ENCODE measurements at regions not wholly inside any gene's neighbourhood (a gene's known extent, or its start where the extent isn't known, plus 50 kb on each side); places are given as distances from the start of the nearest gene placed in this dataset.
"Not testable (repeated sequence)": the region's sequence is repeated elsewhere in the genome, so short reads cannot be mapped to it uniquely, and the experiment has no call there.

DNA sequence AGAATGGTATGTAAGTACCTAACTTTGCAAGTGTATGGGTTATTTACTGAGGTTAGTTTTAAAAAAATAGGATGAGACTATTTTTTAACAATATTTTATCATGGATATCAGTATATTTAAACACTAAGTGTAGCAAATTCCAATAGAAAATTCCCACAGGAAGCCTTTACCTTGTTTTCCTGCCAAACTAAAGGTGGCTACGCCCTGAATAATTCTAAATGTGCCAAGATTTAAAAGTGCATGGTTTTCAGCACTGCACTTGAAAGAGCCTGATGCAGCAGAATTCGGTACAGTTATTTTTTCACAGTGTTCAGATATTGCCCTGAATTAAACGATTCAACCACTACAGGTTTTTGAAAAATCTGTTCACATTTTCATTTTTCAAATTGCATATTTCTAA is 1622.8 kb upstream of the B3GALT2 start:
- ATAC-seq (peak; percentile 33 to 60), DNase-seq (no peak)
- intact Hi-C loops (cut with DNase I), result no loop called here
- Histone ChIP-seq H3K4me3 (ENCODE audit: low read length) (no peak overlapping the region), H3K4me1 (ENCODE audit: control insufficient read depth, insufficient read depth, low read length) (no peaks in the 10 kb centered on the region), H3K27me3 (ENCODE audit: control insufficient read depth, insufficient read depth) (no peaks in the 10 kb centered on the region), H3K9me3 (ENCODE audit: control insufficient read depth, low read length) (no peaks in the 10 kb centered on the region), H3K27ac (ENCODE audit: low read length) (no peak overlapping the region)
- WGBS, result 40% methylated on average over 3 of the region's 3 CpGs

DNA sequence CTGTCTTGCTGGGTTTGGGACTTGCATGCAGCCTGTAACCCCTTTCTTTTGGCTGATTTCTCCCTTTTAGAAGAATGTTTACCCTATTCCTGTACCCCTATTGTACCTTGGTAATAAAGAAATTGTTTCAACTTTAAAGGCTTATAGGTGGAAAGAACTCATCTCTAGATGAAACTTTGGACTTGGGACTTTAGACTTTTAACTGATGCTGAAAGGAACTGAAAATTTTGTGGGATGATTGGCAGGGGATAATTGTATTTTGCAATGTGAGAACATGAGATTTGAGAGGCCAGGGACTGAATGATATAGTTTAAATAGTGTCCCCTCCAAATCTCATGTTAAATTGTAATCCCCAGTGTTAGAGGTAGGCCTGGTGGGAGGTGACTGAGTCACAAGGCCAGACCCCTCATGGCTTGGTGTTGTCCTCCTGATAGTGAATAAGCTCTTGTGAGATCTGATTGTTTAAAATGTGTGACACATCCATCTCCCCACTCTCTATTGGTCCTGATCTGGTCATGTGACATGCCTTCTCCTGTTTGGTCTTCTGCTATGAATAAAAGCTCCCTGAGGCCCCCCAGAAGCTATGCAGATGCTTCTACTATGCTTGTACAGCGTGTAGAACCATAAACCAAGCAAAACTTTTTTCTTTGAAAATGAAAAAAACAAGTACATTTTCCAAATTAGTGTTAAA is 1621.3 kb upstream of the B3GALT2 start:
- H3K4me3 ChIP-seq (ENCODE audit: low read length), result no peak overlapping the region
- no peak overlapping the region for H3K27ac ChIP-seq (ENCODE audit: low read length)
- H3K9me3 ChIP-seq (ENCODE audit: control insufficient read depth, low read length), result no peaks in the 10 kb centered on the region
- no peak for ATAC-seq
- intact Hi-C loops (cut with DNase I), result no loop called here
- DNase-seq, result no peak
- H3K4me1 ChIP-seq (ENCODE audit: control insufficient read depth, insufficient read depth, low read length), result no peaks in the 10 kb centered on the region
- H3K27me3 ChIP-seq (ENCODE audit: control insufficient read depth, insufficient read depth), result no peaks in the 10 kb centered on the region
- 72% methylated on average over 1 of the region's 1 CpG for WGBS

DNA sequence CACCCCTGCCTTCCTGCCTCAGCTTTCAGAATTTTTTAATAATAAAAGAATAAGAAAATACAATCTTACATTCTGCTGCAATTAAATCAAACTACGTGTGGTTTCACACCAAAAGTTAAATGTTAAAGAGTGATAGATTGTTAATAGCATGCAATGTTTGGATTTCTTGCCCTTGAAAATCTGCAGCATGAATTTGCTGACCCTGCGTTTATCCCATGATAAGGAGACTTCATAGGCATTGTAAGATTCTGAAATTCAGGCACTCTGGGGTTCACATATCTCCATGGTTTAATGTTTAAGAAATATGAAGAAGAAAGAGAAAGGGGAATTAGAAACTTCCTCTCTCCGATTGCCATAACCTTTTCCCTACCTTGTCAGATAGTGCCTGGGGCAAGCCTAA is 1616.2 kb upstream of the B3GALT2 start:
- no peaks in the 10 kb centered on the region for H3K27me3 ChIP-seq (ENCODE audit: control insufficient read depth, insufficient read depth)
- ATAC-seq (no peak), DNase-seq (no peak)
- intact Hi-C loops (cut with DNase I), result no loop called here
- H3K27ac ChIP-seq (ENCODE audit: low read length), result no peak overlapping the region
- H3K9me3 ChIP-seq (ENCODE audit: control insufficient read depth, low read length), result no peaks in the 10 kb centered on the region
- 51% methylated on average over 3 of the region's 3 CpGs for WGBS
- no peak overlapping the region for H3K4me3 ChIP-seq (ENCODE audit: low read length)
- no peaks in the 10 kb centered on the region for H3K4me1 ChIP-seq (ENCODE audit: control insufficient read depth, insufficient read depth, low read length)

DNA sequence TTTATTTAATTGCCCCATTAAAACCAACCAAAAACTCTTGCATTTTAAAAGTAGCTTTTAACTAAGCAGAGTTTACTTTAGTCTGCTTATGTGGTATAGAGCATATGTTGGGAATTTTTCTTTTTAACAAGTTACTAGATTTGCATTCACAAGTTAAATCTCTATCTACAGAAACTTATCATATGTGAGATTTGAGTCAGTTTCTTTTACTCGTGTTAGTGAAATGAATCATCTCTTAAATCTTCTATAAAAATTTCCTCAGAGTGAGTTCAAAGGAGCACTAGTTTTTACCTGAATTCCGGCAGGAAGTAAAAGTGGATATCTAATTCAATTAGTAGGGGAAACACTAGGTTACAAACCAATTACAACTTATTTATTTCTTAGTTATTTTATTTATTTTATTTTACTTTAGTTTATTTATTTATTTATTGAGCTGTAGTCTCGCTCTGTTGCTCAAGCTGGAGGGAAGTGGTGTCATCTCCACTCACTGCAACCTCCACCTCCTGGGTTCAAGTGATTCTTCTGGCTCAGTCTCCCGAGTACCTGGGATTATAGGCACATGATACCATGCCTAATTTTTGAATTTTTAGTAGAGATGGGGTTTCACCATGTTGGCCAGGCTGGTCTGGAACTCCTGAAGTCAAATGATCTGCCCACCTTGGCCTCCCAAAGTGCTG is 1609.6 kb upstream of the B3GALT2 start:
- no peak overlapping the region for H3K4me3 ChIP-seq (ENCODE audit: low read length)
- H3K9me3 ChIP-seq (ENCODE audit: control insufficient read depth, low read length), result no peaks in the 10 kb centered on the region
- H3K27ac ChIP-seq (ENCODE audit: low read length), result no peak overlapping the region
- WGBS, result 70% methylated on average over 4 of the region's 4 CpGs
- no peaks in the 10 kb centered on the region for H3K27me3 ChIP-seq (ENCODE audit: control insufficient read depth, insufficient read depth)
- no peak for DNase-seq
- H3K4me1 ChIP-seq (ENCODE audit: control insufficient read depth, insufficient read depth, low read length), result no peaks in the 10 kb centered on the region
- no peak for ATAC-seq
- intact Hi-C loops (cut with DNase I), result no loop called here

DNA sequence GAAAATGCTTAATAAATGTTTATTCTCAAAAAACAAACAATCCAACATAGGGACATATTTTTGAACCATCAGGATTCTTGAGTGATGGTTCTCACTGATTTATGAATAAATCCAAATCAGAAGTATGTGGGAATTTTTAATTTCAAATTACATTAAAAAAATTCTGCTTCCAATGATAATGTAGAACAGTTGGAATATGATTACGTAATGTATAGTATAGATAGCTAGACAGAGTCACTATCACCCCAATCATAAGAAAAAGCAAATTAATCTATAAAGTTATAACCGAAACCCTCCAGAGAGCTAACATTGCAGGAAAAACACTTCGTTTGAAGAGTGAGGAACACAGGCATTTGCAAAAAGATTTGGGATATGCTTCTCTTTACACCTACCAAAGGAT is 1600.6 kb upstream of the B3GALT2 start:
- WGBS, result 77% methylated on average over 3 of the region's 3 CpGs
- no peaks in the 10 kb centered on the region for H3K27me3 ChIP-seq (ENCODE audit: control insufficient read depth, insufficient read depth)
- DNase-seq (no peak), ATAC-seq (no peak)
- intact Hi-C loops (cut with DNase I), result no loop called here
- no peak overlapping the region for H3K27ac ChIP-seq (ENCODE audit: low read length)
- no peaks in the 10 kb centered on the region for H3K4me1 ChIP-seq (ENCODE audit: control insufficient read depth, insufficient read depth, low read length)
- no peak overlapping the region for H3K4me3 ChIP-seq (ENCODE audit: low read length)
- no peaks in the 10 kb centered on the region for H3K9me3 ChIP-seq (ENCODE audit: control insufficient read depth, low read length)

DNA sequence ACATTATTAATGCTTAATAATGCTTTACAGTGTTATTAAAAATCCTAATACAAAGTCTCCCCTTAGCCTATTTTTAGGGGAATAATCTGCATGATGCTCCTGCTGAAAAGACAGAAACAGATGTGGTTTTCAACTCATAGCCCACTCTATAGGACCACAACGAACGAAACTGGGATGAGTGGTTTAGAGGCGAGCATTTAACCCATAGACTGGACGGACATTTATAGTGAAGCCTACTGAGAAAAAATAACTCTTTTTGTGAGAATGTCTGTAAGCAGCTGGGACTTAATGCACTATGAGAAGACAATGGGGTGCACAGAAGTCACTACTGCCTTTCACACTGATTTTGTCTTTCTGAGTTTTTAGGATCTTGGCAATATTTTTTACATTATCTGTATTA is 1599.6 kb upstream of the B3GALT2 start:
- 84% methylated on average over 4 of the region's 4 CpGs for WGBS
- Histone ChIP-seq H3K9me3 (ENCODE audit: control insufficient read depth, low read length) (no peaks in the 10 kb centered on the region), H3K4me1 (ENCODE audit: control insufficient read depth, insufficient read depth, low read length) (no peaks in the 10 kb centered on the region), H3K27ac (ENCODE audit: low read length) (no peak overlapping the region), H3K27me3 (ENCODE audit: control insufficient read depth, insufficient read depth) (no peaks in the 10 kb centered on the region), H3K4me3 (ENCODE audit: low read length) (no peak overlapping the region)
- no peak for ATAC-seq
- no peak for DNase-seq
- intact Hi-C loops (cut with DNase I), result no loop called here

GRCh38 chr1:194776657-194777056 is 1590.2 kb upstream of the B3GALT2 start:
- intact Hi-C loops (cut with DNase I), result no loop called here
- no peak overlapping the region for H3K4me3 ChIP-seq (ENCODE audit: low read length)
- WGBS, result 74% methylated on average over 3 of the region's 3 CpGs

DNA sequence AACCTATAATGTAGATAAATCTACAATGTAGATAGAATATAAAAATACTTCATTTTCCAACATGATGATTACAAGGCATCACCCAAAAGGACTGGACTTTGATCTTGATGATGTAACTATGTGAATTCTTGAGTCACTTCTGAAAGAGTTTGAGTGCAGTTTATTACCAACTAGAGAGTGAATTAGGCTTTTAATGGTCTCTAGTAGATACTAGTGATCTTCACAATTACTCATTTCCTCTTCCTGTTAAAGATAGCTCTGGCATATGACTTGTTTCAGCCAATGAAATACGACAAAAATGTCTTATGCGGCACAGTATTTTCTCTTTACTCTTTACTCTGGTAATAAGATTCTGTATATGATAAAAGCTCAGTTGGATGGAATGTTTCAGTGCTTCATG is 1588.1 kb upstream of the B3GALT2 start:
- no peak overlapping the region for H3K4me3 ChIP-seq (ENCODE audit: low read length)
- no peak overlapping the region for H3K27ac ChIP-seq (ENCODE audit: low read length)
- H3K9me3 ChIP-seq (ENCODE audit: control insufficient read depth, low read length), result no peaks in the 10 kb centered on the region
- H3K4me1 ChIP-seq (ENCODE audit: control insufficient read depth, insufficient read depth, low read length), result no peaks in the 10 kb centered on the region
- intact Hi-C loops (cut with DNase I), result no loop called here
- H3K27me3 ChIP-seq (ENCODE audit: control insufficient read depth, insufficient read depth), result no peaks in the 10 kb centered on the region
- DNase-seq (no peak), ATAC-seq (no peak)
- 92% methylated on average over 2 of the region's 2 CpGs for WGBS

More at GRCh38 chr1:194776657-194777056, 1590.2 kb upstream of the B3GALT2 start:
- no peaks in the 10 kb centered on the region for H3K9me3 ChIP-seq (ENCODE audit: control insufficient read depth, low read length)
- ATAC-seq (no peak), DNase-seq (no peak)
- no peaks in the 10 kb centered on the region for H3K27me3 ChIP-seq (ENCODE audit: control insufficient read depth, insufficient read depth)
- H3K27ac ChIP-seq (ENCODE audit: low read length), result no peak overlapping the region
- no peaks in the 10 kb centered on the region for H3K4me1 ChIP-seq (ENCODE audit: control insufficient read depth, insufficient read depth, low read length)

DNA sequence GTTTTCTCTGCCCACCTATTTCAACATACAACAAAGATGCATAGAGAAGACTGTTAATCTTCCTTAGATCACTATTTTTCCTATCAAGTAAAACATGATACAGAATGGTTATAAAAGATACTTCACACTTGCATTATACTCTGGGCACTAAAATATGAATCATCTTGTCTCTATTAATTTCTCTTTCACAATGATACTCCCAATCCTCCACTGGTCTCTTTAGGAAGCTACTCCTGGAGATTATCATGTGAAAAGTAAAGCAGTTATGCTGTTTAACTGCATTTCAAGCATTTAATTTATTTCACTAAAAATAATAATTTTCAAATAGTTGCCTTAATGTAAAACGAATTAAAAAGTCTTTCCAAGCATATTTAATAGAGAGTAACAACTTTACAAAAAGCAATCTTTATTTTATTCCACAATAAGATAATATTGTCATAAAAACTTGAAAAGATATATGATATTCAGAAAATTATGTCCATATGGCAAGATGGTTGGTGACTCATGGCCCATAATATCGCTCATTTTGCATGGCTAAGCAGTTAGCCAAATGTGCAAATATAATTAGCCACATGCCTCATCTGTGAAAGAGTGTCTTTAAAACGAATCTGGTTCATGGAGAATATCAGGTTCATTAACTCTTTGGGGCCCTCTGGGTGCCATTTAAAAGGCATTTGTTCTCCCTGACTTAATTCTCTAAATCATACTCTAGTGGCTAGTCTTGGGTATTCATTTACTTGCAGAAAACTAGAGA is 1569.0 kb upstream of the B3GALT2 start:
- ATAC-seq (no peak), DNase-seq (no peak)
- intact Hi-C loops (cut with DNase I), result no loop called here
- H3K27me3 ChIP-seq (ENCODE audit: control insufficient read depth, insufficient read depth), result no peaks in the 10 kb centered on the region
- H3K4me1 ChIP-seq (ENCODE audit: control insufficient read depth, insufficient read depth, low read length), result no peaks in the 10 kb centered on the region
- H3K27ac ChIP-seq (ENCODE audit: low read length), result no peak overlapping the region
- no peaks in the 10 kb centered on the region for H3K9me3 ChIP-seq (ENCODE audit: control insufficient read depth, low read length)
- H3K4me3 ChIP-seq (ENCODE audit: low read length), result no peak overlapping the region
- 49% methylated on average over 3 of the region's 3 CpGs for WGBS

DNA sequence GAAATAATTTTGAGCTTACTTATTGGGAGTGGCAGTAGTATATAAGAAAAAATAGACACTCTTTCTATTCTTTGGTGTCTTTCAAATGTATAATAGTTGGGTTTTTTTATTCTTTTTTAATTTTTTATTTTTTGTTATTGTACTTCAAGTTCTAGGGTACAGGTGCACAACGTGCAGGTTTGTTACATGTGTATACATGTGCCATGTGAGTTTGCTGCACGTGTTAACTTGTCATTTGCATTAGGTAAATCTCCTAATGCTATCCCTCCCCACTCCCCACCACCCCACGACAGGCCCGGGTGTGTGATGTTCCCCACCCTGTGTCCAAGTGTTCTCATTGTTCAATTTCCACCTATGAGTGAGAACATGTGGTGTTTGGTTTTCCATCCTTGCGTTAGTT is 1552.4 kb upstream of the B3GALT2 start:
- intact Hi-C loops (cut with DNase I); ATAC-seq; H3K4me3 ChIP-seq (ENCODE audit: low read length); H3K4me1 ChIP-seq (ENCODE audit: control insufficient read depth, insufficient read depth, low read length); H3K9me3 ChIP-seq (ENCODE audit: control insufficient read depth, low read length); H3K27me3 ChIP-seq (ENCODE audit: control insufficient read depth, insufficient read depth); DNase-seq; H3K27ac ChIP-seq (ENCODE audit: low read length): not testable (repeated sequence)
- WGBS, result 81% methylated on average over 5 of the region's 5 CpGs

- DNase-seq (no peak), ATAC-seq (no peak)
- Histone ChIP-seq H3K27ac (ENCODE audit: low read length) (no peak overlapping the region), H3K4me3 (ENCODE audit: low read length) (no peak overlapping the region), H3K4me1 (ENCODE audit: control insufficient read depth, insufficient read depth, low read length) (no peaks in the 10 kb centered on the region), H3K27me3 (ENCODE audit: control insufficient read depth, insufficient read depth) (no peaks in the 10 kb centered on the region), H3K9me3 (ENCODE audit: control insufficient read depth, low read length) (no peaks in the 10 kb centered on the region)
- intact Hi-C loops (cut with DNase I), result no loop called here
- 39% methylated on average over 1 of the region's 1 CpG for WGBS
Measured at GRCh38 chr1:194734970-194735369, 1548.6 kb upstream of the B3GALT2 start.
